Bone marrow (tissue), 2 donors: ENCODE measurements at regions not wholly inside any gene's neighbourhood (a gene's known extent, or its start where the extent isn't known, plus 50 kb on each side); places are given as distances from the start of the nearest gene placed in this dataset.

Experiments used
- DNase-seq, 2 donors: peaks; one replicate each; lab custom pipeline; 2025; lab: John Stamatoyannopoulos, UW

- DNase-seq = peak in 1 of 2 donors; percentile 55
Observed at GRCh38 chr9:79877943-79878602, 306.3 kb downstream of the TLE4 start.

GRCh38 chr9:79868567-79869189, 296.9 kb downstream of the TLE4 start:
- peak in 1 of 2 donors; percentile 89 for DNase-seq

GRCh38 chr9:79862921-79863890, 291.4 kb downstream of the TLE4 start:
- DNase-seq = no peak

GRCh38 chr9:79858508-79858907, 286.7 kb downstream of the TLE4 start:
- DNase-seq = no peak

- DNase-seq = no peak
Observed at GRCh38 chr9:79857188-79857587, 285.4 kb downstream of the TLE4 start.

- no peak for DNase-seq
Observed at GRCh38 chr9:79847074-79847473, 275.3 kb downstream of the TLE4 start.

GRCh38 chr9:79829566-79830302, 258.0 kb downstream of the TLE4 start:
- no peak for DNase-seq

- no peak for DNase-seq
Observed at GRCh38 chr9:79824265-79824664, 252.5 kb downstream of the TLE4 start.

- DNase-seq = no peak
Observed at GRCh38 chr9:79817438-79818004, 245.8 kb downstream of the TLE4 start.

- no peak for DNase-seq
Observed at GRCh38 chr9:79813258-79813638, 241.5 kb downstream of the TLE4 start.

GRCh38 chr9:79812507-79813257, 240.9 kb downstream of the TLE4 start:
- DNase-seq = peak in 1 of 2 donors; percentile 57

- peak in 1 of 2 donors; percentile 32 for DNase-seq
Observed at GRCh38 chr9:79812099-79812498, 240.3 kb downstream of the TLE4 start.

- DNase-seq = peak in 1 of 2 donors; percentile 15
Observed at GRCh38 chr9:79809931-79810330, 238.2 kb downstream of the TLE4 start.

- no peak for DNase-seq
Observed at GRCh38 chr9:79809316-79809876, 237.6 kb downstream of the TLE4 start.

- DNase-seq = no peak
Observed at GRCh38 chr9:79807971-79808370, 236.2 kb downstream of the TLE4 start.

- DNase-seq = no peak
Observed at GRCh38 chr9:79806086-79806485, 234.3 kb downstream of the TLE4 start.

- DNase-seq = peak in 1 of 2 donors; percentile 63
Observed at GRCh38 chr9:79801459-79801858, 229.7 kb downstream of the TLE4 start.

GRCh38 chr9:79800578-79800977, 228.8 kb downstream of the TLE4 start:
- DNase-seq = no peak

GRCh38 chr9:79799691-79800335, 228.0 kb downstream of the TLE4 start:
- no peak for DNase-seq

GRCh38 chr9:79798450-79798849, 226.7 kb downstream of the TLE4 start:
- DNase-seq = no peak
